ENCODE measurements at regions not wholly inside any gene's neighbourhood (a gene's known extent, or its start where the extent isn't known, plus 50 kb on each side); places are given as distances from the start of the nearest gene placed in this dataset.

GRCh38 chr18:29693334-29693733 is 1349.2 kb downstream of the DSC3 start:
- POLR2A ChIA-PET, result no interaction called here
- 57% methylated on average over 1 of the region's 1 CpG for WGBS (ENCODE audit: insufficient coverage, insufficient replicate concordance, low lambda C conversion rate, missing lambda C conversion rate)
- no TSS peak for BruUV-seq (replicated peaks)
- no peak for ATAC-seq
- no peaks in the 10 kb centered on the region for H3K36me3 ChIP-seq (ENCODE audit: control insufficient read depth in 2 of 2, insufficient read depth in 2 of 2, low read length in 1 of 2)
- RAD21 ChIA-PET (ENCODE audit: unreplicated experiment), result no interaction called here
- no peak overlapping the region for H2AFZ ChIP-seq (ENCODE audit: control insufficient read depth, low read depth, low read length)
- no peaks in the 10 kb centered on the region for H4K20me1 ChIP-seq (ENCODE audit: control insufficient read depth, insufficient read depth)
- intact Hi-C loops (cut with micrococcal nuclease; ENCODE audit: unreplicated experiment), result no loop called here
- SMC1A ChIA-PET (ENCODE audit: uncharacterized antibody, unreplicated experiment), result no interaction called here
- no peaks in the 10 kb centered on the region for H3K79me2 ChIP-seq (ENCODE audit: control insufficient read depth, insufficient read depth, low read length)
- TF ChIP-seq RAD51 (IDR thresholded peaks at IDR 0.05) (no peak), SMAD1 (IDR thresholded peaks at IDR 0.05; ENCODE audit: low read depth, partially characterized antibody) (no peak), ATF2 (IDR thresholded peaks at IDR 0.05; ENCODE audit: low read length) (no peak), MYB (IDR thresholded peaks at IDR 0.05; ENCODE audit: borderline replicate concordance, low read depth, low read length) (no peak), PAX5 (IDR thresholded peaks at IDR 0.05; ENCODE audit: borderline replicate concordance, low read depth, low read length) (no peak), YBX1 (IDR thresholded peaks at IDR 0.05) (no peak), IKZF1 (conservative IDR thresholded peaks at IDR 0.05) (no peak), ZNF622 (IDR thresholded peaks at IDR 0.05) (no peak), TCF12 (IDR thresholded peaks at IDR 0.05; ENCODE audit: low read depth, low read length) (no peak), SP1 (IDR thresholded peaks at IDR 0.05; ENCODE audit: low read depth, low read length) (no peak), TARDBP (IDR thresholded peaks at IDR 0.05; ENCODE audit: borderline replicate concordance) (no peak), CBX5 (IDR thresholded peaks at IDR 0.05; ENCODE audit: low read depth) (no peak), ESRRA (IDR thresholded peaks at IDR 0.05; ENCODE audit: low read length) (no peak), POLR2AphosphoS5 (IDR thresholded peaks at IDR 0.05; ENCODE audit: low read length) (no peak), MAX (IDR thresholded peaks at IDR 0.05; ENCODE audit: low read depth, low read length) (no peak), CHD1 (IDR thresholded peaks at IDR 0.05; ENCODE audit: low read depth, low read length) (no peak), RUNX3 (IDR thresholded peaks at IDR 0.05; ENCODE audit: low read length) (no peak), BMI1 (IDR thresholded peaks at IDR 0.05; ENCODE audit: borderline replicate concordance) (no peak)
- FAIRE-seq, result no peak
- H3K27ac ChIP-seq (ENCODE audit: control insufficient read depth, insufficient read depth), result no peak overlapping the region
- H3K27me3 ChIP-seq (replicated peaks in 1 of 2; ENCODE audit: control insufficient read depth in 2 of 2, insufficient read depth in 2 of 2, low read length in 1 of 2), result no peaks in the 10 kb centered on the region
- H3K9ac ChIP-seq (ENCODE audit: control insufficient read depth, insufficient read depth, low read length), result no peak overlapping the region
- H3K4me1 ChIP-seq (ENCODE audit: control insufficient read depth, insufficient read depth, low read length), result no peaks in the 10 kb centered on the region
- DNase-seq (ENCODE audit: low read depth, low spot score), result no peak
- no peak overlapping the region for H3K4me3 ChIP-seq
- CTCF ChIA-PET, result no interaction called here
- in situ Hi-C loops (cut with MboI), result no loop called here
- H3K4me2 ChIP-seq (ENCODE audit: control insufficient read depth, insufficient read depth), result no peak overlapping the region
- H3K9me3 ChIP-seq (replicated peaks; ENCODE audit: control insufficient read depth, insufficient read depth, low read length), result no peaks in the 10 kb centered on the region
